Hepatocyte (in vitro differentiated cells): ENCODE measurements at regions not wholly inside any gene's neighbourhood (a gene's known extent, or its start where the extent isn't known, plus 50 kb on each side); places are given as distances from the start of the nearest gene placed in this dataset.

ENCODE experiments used
- DNase-seq: peaks from one replicate; pipeline ENCODE4 v3.0.0-alpha.2; 2016; ENCODE audit warnings: low spot score
- H2AFZ ChIP-seq: fragments of 200-600 bp; sonication (generic); 2 replicates; pipeline ENCODE4 v1.6.0; 2016; ENCODE audit warnings: antibody characterized with exemption, mild to moderate bottlenecking
- H3K27ac ChIP-seq: fragments of 200-600 bp; sonication (generic); 2 replicates; pipeline ENCODE4 v1.5.1; 2016; ENCODE audit warnings: mild to moderate bottlenecking
- H3K27me3 ChIP-seq: fragments of 200-600 bp; sonication (generic); 2 replicates; pipeline ENCODE4 v1.6.1; 2016
- H3K36me3 ChIP-seq: fragments of 200-600 bp; sonication (generic); replicated peaks from 2 replicates; pipeline ENCODE4 v1.5.1; 2016; ENCODE audit warnings: low read depth; ENCODE audit not compliant: insufficient read depth
- H3K4me1 ChIP-seq: fragments of 200-600 bp; sonication (generic); 2 replicates; pipeline ENCODE4 v1.5.1; 2016; ENCODE audit warnings: mild to moderate bottlenecking, moderate library complexity; ENCODE audit not compliant: insufficient read depth
- H3K4me2 ChIP-seq: fragments of 200-600 bp; sonication (generic); 2 replicates; pipeline ENCODE4 v1.6.0; 2016
- H3K4me3 ChIP-seq: fragments of 200-600 bp; sonication (generic); 2 replicates; pipeline ENCODE4 v1.5.1; 2016; ENCODE audit warnings: mild to moderate bottlenecking
- H3K79me2 ChIP-seq: fragments of 200-600 bp; sonication (generic); 2 replicates; pipeline ENCODE4 v1.6.0; 2017; ENCODE audit warnings: mild to moderate bottlenecking
- H3K9me2 ChIP-seq: fragments of 200-600 bp; sonication (generic); replicated peaks from 2 replicates; pipeline ENCODE4 v1.6.0; 2017; ENCODE audit warnings: mild to moderate bottlenecking; ENCODE audit not compliant: insufficient read depth
- H3K9me3 ChIP-seq: fragments of 200-600 bp; sonication (generic); 2 replicates; pipeline ENCODE4 v1.5.1; 2016; ENCODE audit warnings: low read depth, mild to moderate bottlenecking
- H4K20me1 ChIP-seq: fragments of 200-600 bp; sonication (generic); 2 replicates; pipeline ENCODE4 v1.6.0; 2016; ENCODE audit warnings: mild to moderate bottlenecking; ENCODE audit not compliant: insufficient read depth, poor library complexity, severe bottlenecking
- CTCF ChIP-seq: fragments of 200-600 bp; sonication (generic); IDR thresholded peaks from 2 replicates; pipeline ENCODE4 v1.5.1; 2016; ENCODE audit warnings: antibody characterized with exemption, mild to moderate bottlenecking; ENCODE audit not compliant: poor library complexity
- EZH2 ChIP-seq: fragments of 200-600 bp; sonication (generic); IDR thresholded peaks from 2 replicates; pipeline ENCODE4 v1.6.1; 2016; ENCODE audit warnings: antibody characterized with exemption, mild to moderate bottlenecking, borderline replicate concordance
- EZH2phosphoT487 ChIP-seq: fragments of 200-600 bp; sonication (generic); IDR thresholded peaks from one replicate; pipeline ENCODE4 v1.6.1; 2018; ENCODE audit warnings: antibody characterized with exemption, mild to moderate bottlenecking, low read depth, moderate library complexity; ENCODE audit not compliant: unreplicated experiment, severe bottlenecking
- WGBS: methylation state at CpG from one replicate; pipeline ENCODE4 v1.1.6; 2016; ENCODE audit warnings: low lambda C conversion rate; ENCODE audit errors: missing lambda C conversion rate; 5-methylcytosine and 5-hydroxymethylcytosine counted together

DNA sequence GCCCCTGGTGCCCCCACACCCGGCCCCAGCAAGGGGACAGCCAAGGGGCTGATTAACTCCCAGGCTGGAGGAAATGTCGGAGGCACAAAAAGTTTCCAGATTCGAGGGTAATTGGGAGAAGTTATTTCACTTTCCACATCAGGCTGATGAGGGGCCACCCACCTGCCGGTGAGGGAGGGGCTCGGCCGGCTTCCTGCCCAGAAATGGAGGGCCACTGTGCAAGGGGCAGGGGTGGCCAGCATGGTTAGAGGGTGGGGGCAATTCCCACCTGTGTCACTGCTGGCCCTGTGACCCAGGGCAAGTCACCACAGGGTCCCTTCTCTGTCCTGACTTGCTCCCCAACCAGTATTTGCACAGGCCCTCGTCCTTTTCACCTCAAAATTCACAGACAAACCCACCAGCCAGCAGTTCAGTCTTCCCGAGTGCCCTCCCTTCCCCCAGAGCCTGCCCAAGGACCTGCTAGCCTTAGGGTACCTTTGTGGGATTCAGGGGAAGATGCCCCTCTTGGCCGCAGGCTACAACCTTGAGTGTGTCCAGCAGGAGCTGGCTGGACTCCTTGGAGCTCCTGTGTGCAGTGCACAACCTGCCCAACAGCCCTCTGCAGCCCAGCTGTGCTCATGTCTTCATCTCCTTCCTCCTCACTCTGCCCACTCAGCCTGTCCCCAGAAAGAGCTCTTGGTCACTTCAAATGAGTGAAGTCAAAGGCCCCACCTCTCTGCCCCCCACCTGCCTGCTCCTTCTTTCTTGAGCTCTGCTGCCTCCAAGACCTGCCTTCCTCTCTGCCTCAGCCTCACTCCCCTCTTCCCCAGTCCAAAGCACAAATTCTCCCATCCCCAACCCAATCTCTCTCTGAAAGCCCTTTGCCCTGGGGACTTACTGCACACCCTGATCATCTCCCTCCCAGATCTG is 130.5 kb downstream of the BARX1 start:
- Histone ChIP-seq H3K9me2 (no peaks in the 10 kb centered on the region), H3K4me2 (no peak overlapping the region), H4K20me1 (no peaks in the 10 kb centered on the region), H3K27me3 (peaks cover 13% of the 10 kb centered on the region), H3K4me1 (peaks cover 12% of the 10 kb centered on the region), H3K9me3 (no peaks in the 10 kb centered on the region), H3K27ac (no peak overlapping the region), H3K79me2 (no peaks in the 10 kb centered on the region), H3K36me3 (no peaks in the 10 kb centered on the region), H3K4me3 (no peak overlapping the region), H2AFZ (no peak overlapping the region)
- no peak for TF ChIP-seq EZH2phosphoT487
- no peak for TF ChIP-seq CTCF
- TF ChIP-seq EZH2, result no peak
- DNase-seq, result no peak
- WGBS, result 82% methylated on average over 9 of the region's 9 CpGs

DNA sequence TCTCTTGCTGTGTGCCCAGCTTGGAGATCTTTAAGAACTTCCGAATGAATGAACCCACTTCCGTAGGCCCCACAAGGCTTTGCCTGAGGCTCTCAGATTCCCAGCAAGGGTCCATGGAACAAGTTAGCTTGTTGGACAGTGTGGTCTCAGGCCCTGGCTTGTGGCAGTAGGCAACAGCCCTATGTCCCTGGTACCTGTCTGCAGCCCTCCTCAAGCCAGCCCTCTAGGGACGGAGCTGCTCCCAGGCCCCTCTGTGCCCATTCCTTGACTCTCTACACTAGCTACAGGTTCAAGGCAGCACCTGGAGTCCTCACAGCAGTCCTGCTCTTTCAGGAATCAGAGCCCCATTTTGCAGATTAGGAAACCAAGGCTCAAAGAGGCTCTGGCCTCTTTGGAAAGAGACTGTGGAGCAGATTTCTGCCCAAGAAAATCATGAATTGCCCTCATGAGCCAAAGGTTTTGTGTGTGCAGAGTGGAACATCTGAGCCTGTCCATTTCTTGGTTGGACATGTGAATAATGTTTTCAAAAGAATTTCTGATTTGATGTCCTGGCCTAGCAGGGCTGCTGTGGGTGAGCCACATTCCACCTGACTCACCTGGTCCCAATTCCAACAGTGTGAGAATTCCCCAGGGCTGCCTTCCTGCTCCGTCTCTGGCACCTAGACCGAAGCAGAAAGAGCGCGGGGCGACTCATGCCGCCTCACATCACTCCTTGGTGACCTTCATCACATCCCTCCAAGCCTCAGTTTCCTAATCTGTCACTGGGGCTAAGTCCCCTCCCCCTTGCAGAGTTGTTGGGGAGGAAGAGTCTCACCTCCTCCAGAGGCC is 131.7 kb downstream of the BARX1 start:
- Histone ChIP-seq H4K20me1 (no peaks in the 10 kb centered on the region), H3K4me2 (no peak overlapping the region), H3K79me2 (no peaks in the 10 kb centered on the region), H3K9me2 (no peaks in the 10 kb centered on the region), H3K36me3 (no peaks in the 10 kb centered on the region), H2AFZ (no peak overlapping the region), H3K27ac (no peak overlapping the region), H3K9me3 (no peaks in the 10 kb centered on the region), H3K4me1 (peaks cover 10% of the 10 kb centered on the region), H3K27me3 (peaks cover 21% of the 10 kb centered on the region), H3K4me3 (no peak overlapping the region)
- WGBS, result 96% methylated on average over 9 of the region's 9 CpGs
- DNase-seq, result no peak
- no peak for TF ChIP-seq EZH2
- no peak for TF ChIP-seq CTCF
- TF ChIP-seq EZH2phosphoT487, result no peak

DNA sequence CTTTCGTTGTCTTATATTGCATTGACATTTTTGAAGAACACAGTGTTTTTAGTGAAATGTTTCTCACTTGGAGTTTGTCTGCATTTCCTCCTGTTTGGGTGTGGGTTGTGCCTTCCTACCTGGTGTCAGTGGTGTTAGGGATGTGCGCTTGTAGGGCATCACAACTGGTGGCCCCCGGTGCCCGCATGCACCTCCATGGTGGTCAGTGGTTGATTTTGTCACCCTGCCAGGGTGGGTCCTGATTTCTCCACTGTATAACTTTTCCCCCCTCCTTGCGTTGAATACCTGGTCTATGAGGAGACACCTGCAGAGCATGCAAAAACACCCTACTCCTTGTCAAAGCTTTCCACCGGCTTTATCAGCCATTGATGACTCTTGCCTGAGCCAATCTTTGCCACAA is 132.9 kb downstream of the BARX1 start:
- Histone ChIP-seq H3K9me3 (no peaks in the 10 kb centered on the region), H3K36me3 (no peaks in the 10 kb centered on the region), H2AFZ (no peak overlapping the region), H3K27ac (no peak overlapping the region), H3K4me3 (no peak overlapping the region), H3K27me3 (peaks cover 25% of the 10 kb centered on the region), H3K4me2 (no peak overlapping the region), H3K9me2 (no peaks in the 10 kb centered on the region), H3K4me1 (no peaks in the 10 kb centered on the region), H4K20me1 (no peaks in the 10 kb centered on the region), H3K79me2 (no peaks in the 10 kb centered on the region)
- TF ChIP-seq CTCF, result no peak
- TF ChIP-seq EZH2, result no peak
- no peak for TF ChIP-seq EZH2phosphoT487
- WGBS, result 93% methylated on average over 6 of the region's 6 CpGs
- DNase-seq, result no peak
